ENCODE measurements at regions not wholly inside any gene's neighbourhood (a gene's known extent, or its start where the extent isn't known, plus 50 kb on each side); places are given as distances from the start of the nearest gene placed in this dataset.

- Histone ChIP-seq H2AFZ (ENCODE audit: low read depth, low read length) (no peak overlapping the region), H3K9me2 (ENCODE audit: insufficient read depth, low read length) (no peaks in the 10 kb centered on the region), H3K4me3 (ENCODE audit: low read length) (no peak overlapping the region), H3K9me3 (ENCODE audit: low read length) (no peaks in the 10 kb centered on the region), H4K20me1 (ENCODE audit: insufficient read depth) (no peaks in the 10 kb centered on the region), H3F3A (ENCODE audit: insufficient read depth, low read length, poor library complexity, severe bottlenecking) (no peaks in the 10 kb centered on the region), H3K27me3 (ENCODE audit: insufficient read depth, low read depth, low read length) (no peaks in the 10 kb centered on the region), H3K4me2 (ENCODE audit: low read length) (no peak overlapping the region), H3K9ac (ENCODE audit: low read length) (no peak overlapping the region), H3K79me2 (replicated peaks; ENCODE audit: insufficient read depth, low read length) (no peaks in the 10 kb centered on the region), H3K36me3 (ENCODE audit: insufficient read depth, low read length) (no peaks in the 10 kb centered on the region), H3K27ac (ENCODE audit: low read length) (no peak overlapping the region)
- no peak for TF ChIP-seq TAF1 (IDR thresholded peaks at IDR 0.05; ENCODE audit: low read depth)
- no peak for TF ChIP-seq EZH2 (IDR thresholded peaks at IDR 0.05; ENCODE audit: borderline replicate concordance, insufficient read depth, low read length, poor library complexity, severe bottlenecking)
- no peak for TF ChIP-seq REST (IDR thresholded peaks at IDR 0.05; ENCODE audit: borderline replicate concordance)
- TF ChIP-seq EP300 (conservative IDR thresholded peaks at IDR 0.05; ENCODE audit: poor library complexity, severe bottlenecking), result no peak
- TF ChIP-seq SMC3 (conservative IDR thresholded peaks at IDR 0.05; ENCODE audit: poor library complexity), result no peak
- no peak for TF ChIP-seq CTCF (IDR thresholded peaks at IDR 0.05; ENCODE audit: poor library complexity, severe bottlenecking)
- no peak for TF ChIP-seq MXI1 (conservative IDR thresholded peaks at IDR 0.05; ENCODE audit: poor library complexity, severe bottlenecking)
- no peak for TF ChIP-seq POLR2AphosphoS5 (IDR thresholded peaks at IDR 0.05)
- no peak for TF ChIP-seq RAD21 (conservative IDR thresholded peaks at IDR 0.05)
Measured at GRCh38 chr6:14462135-14462534, 344.6 kb downstream of the CD83 start.

- TF ChIP-seq MXI1 (conservative IDR thresholded peaks at IDR 0.05; ENCODE audit: poor library complexity, severe bottlenecking) (no peak), SMC3 (conservative IDR thresholded peaks at IDR 0.05; ENCODE audit: poor library complexity) (no peak), EP300 (conservative IDR thresholded peaks at IDR 0.05; ENCODE audit: poor library complexity, severe bottlenecking) (no peak), RAD21 (conservative IDR thresholded peaks at IDR 0.05) (no peak)
- Histone ChIP-seq H2AFZ (ENCODE audit: low read depth, low read length) (no peak overlapping the region), H3K9ac (ENCODE audit: low read length) (no peak overlapping the region), H3K36me3 (ENCODE audit: insufficient read depth, low read length) (no peaks in the 10 kb centered on the region), H3F3A (ENCODE audit: insufficient read depth, low read length, poor library complexity, severe bottlenecking) (no peaks in the 10 kb centered on the region), H3K4me3 (ENCODE audit: low read length) (no peak overlapping the region), H4K20me1 (ENCODE audit: insufficient read depth) (no peaks in the 10 kb centered on the region), H3K4me2 (ENCODE audit: low read length) (no peak overlapping the region), H3K27me3 (ENCODE audit: insufficient read depth, low read depth, low read length) (no peaks in the 10 kb centered on the region), H3K79me2 (replicated peaks; ENCODE audit: insufficient read depth, low read length) (no peaks in the 10 kb centered on the region), H3K9me2 (ENCODE audit: insufficient read depth, low read length) (no peaks in the 10 kb centered on the region), H3K9me3 (ENCODE audit: low read length) (no peaks in the 10 kb centered on the region), H3K27ac (ENCODE audit: low read length) (no peak overlapping the region)
Measured at GRCh38 chr6:14462566-14462965, 345.0 kb downstream of the CD83 start.

- no peaks in the 10 kb centered on the region for H3K27me3 ChIP-seq (ENCODE audit: insufficient read depth, low read depth, low read length)
- no peaks in the 10 kb centered on the region for H3K36me3 ChIP-seq (ENCODE audit: insufficient read depth, low read length)
- TF ChIP-seq CTCF (IDR thresholded peaks at IDR 0.05; ENCODE audit: poor library complexity, severe bottlenecking), result no peak
- no peak for TF ChIP-seq EZH2 (IDR thresholded peaks at IDR 0.05; ENCODE audit: borderline replicate concordance, insufficient read depth, low read length, poor library complexity, severe bottlenecking)
- TF ChIP-seq REST (IDR thresholded peaks at IDR 0.05; ENCODE audit: borderline replicate concordance), result no peak
- TF ChIP-seq RAD21 (conservative IDR thresholded peaks at IDR 0.05), result no peak
- no peak for TF ChIP-seq TAF1 (IDR thresholded peaks at IDR 0.05; ENCODE audit: low read depth)
- no peak for TF ChIP-seq EP300 (conservative IDR thresholded peaks at IDR 0.05; ENCODE audit: poor library complexity, severe bottlenecking)
- TF ChIP-seq SMC3 (conservative IDR thresholded peaks at IDR 0.05; ENCODE audit: poor library complexity), result no peak
- no peak for TF ChIP-seq POLR2AphosphoS5 (IDR thresholded peaks at IDR 0.05)
- TF ChIP-seq MXI1 (conservative IDR thresholded peaks at IDR 0.05; ENCODE audit: poor library complexity, severe bottlenecking), result no peak
- no peak overlapping the region for H2AFZ ChIP-seq (ENCODE audit: low read depth, low read length)
- H3K9me3 ChIP-seq (ENCODE audit: low read length), result no peaks in the 10 kb centered on the region
- H3K27ac ChIP-seq (ENCODE audit: low read length), result no peak overlapping the region
- H3K4me3 ChIP-seq (ENCODE audit: low read length), result no peak overlapping the region
- H3K9ac ChIP-seq (ENCODE audit: low read length), result no peak overlapping the region
- no peaks in the 10 kb centered on the region for H3F3A ChIP-seq (ENCODE audit: insufficient read depth, low read length, poor library complexity, severe bottlenecking)
- no peaks in the 10 kb centered on the region for H4K20me1 ChIP-seq (ENCODE audit: insufficient read depth)
- no peaks in the 10 kb centered on the region for H3K9me2 ChIP-seq (ENCODE audit: insufficient read depth, low read length)
- H3K4me2 ChIP-seq (ENCODE audit: low read length), result no peak overlapping the region
- H3K79me2 ChIP-seq (replicated peaks; ENCODE audit: insufficient read depth, low read length), result no peaks in the 10 kb centered on the region
Measured at GRCh38 chr6:14463110-14463509, 345.5 kb downstream of the CD83 start.
